Germinal center (tissue), 1 donor: ENCODE measurements at regions not wholly inside any gene's neighbourhood (a gene's known extent, or its start where the extent isn't known, plus 50 kb on each side); places are given as distances from the start of the nearest gene placed in this dataset.
"Not testable (repeated sequence)": the region's sequence is repeated elsewhere in the genome, so short reads cannot be mapped to it uniquely, and the experiment has no call there.

Source experiments
- DNase-seq: peaks from one replicate; pipeline ENCODE4 v3.0.0; 2012; ENCODE audit warnings: mixed read lengths, low spot score

DNA sequence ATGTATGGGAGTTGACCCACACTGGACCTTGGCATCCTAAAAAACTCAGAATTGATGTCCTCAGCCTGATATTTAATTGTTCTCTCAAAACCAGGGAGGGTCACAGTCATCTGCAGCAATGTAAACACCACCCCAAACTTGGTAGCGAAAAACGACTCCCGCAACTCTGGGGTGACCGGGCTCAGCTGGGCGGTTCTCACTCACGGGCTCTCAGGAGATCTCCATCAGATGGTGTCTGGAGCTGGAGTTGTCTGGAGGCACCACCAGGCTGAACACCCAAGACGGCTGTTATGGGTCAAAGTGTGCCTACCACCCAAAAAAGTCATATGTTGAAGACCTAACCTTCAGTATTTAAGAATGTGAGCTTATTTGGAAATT lies 50.9 kb upstream of the NXT1 start:
- no peak for DNase-seq

DNA sequence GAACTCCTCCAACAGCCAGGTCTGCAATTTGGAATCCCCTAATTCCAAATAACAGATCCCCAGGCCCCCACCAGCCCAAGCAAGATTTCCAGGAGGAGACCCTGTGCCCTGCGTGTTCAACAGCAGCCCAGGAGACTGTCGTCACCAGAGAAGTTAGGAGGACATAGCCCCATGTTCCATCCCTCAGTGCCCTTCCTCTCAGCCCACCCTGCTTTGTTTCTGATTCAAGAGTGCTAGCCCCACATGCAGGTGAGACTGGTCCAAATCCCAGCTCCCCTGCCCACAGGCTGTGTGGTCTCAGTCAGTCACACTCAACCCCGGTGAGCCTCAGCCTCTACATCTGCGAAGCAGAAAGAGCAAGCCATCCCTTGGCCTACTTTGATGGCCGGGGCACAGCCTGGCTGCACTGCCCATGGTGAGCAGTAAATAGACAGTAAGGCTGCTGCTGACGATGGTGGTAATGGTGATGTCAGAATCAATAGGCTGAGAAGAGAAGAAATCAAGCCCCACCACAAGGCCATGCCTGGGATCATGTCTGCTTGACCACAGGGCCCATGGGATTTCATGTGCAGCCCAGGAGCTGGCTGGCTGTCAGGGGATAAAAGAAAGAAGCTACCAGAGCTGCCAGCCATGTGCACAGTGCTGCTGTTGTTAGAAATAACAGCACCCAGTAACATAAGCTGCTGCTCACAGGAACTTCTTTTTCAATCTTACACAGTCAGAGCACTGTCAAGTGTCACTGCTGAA lies 51.5 kb upstream of the NXT1 start:
- no peak for DNase-seq

DNA sequence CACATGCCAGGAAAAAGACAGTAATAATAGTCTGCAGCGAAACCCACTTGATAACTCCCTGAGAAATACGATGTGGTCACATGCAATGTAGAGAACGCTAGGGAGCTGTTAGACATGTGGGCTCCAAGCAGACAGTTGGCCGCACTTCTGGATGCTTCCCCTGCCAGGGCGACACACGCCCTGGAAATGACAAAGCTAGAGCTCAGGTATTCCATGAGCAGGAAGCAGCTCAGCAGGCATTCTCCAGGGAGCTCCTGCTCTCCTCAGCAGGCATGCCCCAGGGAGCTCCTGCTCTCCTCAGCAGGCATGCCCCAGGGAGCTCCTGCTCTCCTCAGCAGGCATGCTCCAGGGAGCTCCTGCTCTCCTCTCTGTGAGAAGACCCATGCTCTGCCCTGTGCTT lies 52.4 kb upstream of the NXT1 start:
- DNase-seq, result no peak

DNA sequence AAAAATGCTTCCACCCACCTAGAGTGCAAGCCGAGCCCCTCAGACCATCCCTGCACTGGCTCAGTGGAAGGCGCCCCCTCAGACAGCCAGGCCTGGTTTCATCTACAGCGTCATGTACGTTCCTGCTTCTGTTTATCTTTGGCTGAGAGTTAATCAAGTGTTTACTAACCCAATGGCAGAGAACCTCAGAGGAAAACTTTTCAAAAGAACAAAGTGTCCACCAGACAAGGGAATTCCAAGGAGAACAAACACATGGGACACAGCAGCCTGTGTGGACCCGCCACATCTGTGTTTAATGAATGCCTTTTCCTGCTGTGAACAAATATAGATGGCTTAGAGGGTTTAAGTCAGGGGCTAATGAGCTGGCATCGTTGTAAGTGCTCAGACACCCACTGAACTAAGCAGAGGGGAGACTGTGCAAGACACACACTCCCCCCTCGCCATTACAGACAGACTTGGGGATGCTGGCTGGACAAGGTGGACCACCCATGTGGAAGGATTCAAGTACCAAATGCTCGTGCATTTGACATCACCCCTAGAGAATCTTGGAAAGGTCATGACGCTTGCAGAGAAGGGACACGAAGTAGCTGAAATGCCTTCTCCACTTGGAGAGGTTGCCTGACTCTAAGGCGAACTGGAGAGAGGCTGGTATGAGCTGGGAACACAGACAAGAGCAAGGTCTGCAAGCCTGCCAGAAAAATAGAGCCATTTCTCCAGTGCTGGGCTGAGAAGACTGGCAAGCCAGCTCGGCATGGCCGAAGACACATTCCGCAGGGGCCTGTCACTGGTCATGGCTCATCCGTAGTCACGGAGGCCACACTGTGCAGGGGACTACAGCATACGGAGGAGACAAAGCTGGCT lies 53.5 kb upstream of the NXT1 start:
- no peak for DNase-seq

DNA sequence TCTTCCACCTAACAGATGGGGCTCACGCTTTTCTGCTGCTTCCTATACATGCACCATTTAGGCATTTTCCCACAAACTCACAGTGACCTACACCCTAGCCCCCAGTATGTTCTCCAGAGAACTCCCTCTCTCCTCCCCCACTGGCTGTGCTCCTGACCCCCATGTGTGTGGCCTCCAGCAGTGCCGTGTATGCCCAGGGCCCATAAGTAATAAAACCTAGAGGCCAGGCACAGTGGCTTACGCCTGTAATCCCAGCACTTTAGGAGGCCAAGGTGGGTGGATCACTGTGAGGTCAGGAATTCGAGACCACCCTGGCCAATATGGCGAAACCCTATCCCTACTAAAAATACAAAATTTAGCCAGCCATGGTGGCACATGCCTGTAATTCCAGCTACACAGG lies 54.7 kb upstream of the NXT1 start:
- DNase-seq, result no peak

DNA sequence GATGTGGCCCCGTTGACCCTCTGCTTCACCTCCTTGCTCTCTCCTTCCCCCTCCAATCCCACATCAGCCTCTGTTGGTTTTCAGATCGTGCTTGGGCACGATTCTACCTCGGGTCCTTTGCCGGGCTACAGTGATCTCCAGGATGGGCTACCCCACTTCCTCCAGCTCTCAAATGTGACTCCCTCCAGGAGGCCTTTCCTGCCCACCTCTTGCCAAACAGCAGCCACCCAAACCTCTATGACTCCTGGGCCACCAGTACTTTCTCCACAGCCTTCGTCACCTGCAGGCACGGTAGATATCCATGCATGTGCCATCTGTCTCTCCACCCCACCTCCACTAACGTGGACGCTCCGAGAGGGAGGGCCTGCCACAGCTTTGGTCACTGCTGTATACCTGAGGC lies 55.9 kb upstream of the NXT1 start:
- DNase-seq, result no peak

DNA sequence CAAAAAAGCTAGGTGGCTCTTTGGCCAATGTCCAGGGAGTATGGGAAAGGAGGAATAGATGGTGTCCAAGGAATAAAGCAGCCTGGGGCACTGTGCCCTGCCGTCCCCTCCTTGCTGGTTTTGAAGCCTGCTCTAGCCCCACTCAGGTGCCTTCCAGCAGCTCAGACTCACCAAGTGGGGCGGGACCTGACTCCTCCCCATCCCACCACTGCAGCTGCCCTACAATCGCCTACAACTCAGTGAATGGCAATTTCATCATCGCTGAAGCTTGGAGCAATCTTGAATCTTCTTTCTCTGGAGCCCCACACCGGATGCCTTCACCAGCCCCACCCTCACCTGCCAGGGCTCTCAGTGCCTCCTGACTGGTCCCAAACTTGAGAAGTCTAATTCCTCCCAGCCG lies 56.4 kb upstream of the NXT1 start:
- DNase-seq, result no peak

DNA sequence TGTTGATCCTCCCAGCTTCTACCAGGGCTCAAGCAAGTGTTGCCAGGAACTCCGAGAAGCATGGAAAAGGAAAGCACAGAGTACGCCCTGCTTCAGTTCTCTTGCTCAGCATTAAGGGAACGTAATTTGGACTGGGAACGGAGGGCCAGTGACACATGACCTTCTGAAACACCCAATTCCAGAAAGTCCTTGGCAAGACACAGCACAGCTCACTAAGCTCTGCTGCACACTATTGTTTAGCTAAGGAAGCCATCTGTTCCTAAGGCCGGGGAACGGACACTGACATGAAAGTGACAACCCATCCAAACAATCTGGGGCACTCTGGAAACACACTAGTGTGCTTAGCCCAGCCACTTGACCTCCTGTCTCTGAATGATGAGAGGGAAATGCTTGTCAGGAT lies 56.9 kb upstream of the NXT1 start:
- DNase-seq, result no peak

DNA sequence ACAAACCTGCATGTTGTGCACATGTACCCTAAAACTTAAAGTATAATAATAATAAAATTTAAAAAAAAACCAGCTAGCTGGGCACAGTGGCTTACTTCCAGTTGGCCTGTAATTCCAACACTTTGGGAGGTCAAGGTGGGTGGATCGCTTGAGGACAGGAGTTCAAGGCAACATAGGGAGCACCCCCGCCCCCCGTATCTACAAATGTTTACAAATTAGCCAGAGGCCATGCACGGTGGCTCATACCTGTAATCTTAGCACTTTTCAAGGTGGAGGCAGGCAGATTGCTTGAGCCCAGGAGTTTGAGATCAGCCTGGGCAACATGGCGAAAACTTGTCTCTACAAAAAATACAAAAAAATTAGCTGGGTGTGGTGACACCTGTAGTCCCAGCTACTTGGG lies 58.3 kb upstream of the NXT1 start:
- not testable (repeated sequence) for DNase-seq

DNA sequence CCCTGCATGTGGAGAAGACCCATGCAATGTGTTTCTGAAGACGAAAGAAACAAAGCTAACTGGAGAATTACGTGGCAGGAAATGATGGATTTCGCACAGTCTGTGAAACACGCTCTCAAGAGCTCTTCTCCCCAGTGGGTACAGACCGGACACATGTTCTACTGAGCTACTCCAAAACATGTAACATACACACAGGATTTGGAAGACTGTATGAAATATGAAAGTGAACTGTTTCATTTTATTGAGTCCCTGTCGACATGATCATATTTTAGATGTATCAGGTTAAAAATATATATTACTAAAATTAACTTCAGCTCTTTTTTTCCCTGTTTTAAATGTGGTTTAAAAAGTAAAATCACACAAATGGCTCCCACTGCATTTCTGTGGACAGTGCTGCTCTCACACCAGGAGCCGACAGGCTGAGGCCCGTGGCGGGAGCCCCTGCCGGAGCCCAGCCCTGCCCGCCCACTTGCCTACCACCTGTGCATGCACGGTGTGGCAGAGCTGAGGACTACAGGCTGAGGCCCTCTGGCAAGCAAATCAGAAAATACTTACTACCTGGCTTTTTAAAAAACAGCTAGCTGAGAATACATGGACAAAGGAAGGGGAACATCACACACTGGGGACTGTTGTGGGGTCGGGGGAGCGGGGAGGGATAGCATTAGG lies 58.9 kb upstream of the NXT1 start:
- no peak for DNase-seq

DNA sequence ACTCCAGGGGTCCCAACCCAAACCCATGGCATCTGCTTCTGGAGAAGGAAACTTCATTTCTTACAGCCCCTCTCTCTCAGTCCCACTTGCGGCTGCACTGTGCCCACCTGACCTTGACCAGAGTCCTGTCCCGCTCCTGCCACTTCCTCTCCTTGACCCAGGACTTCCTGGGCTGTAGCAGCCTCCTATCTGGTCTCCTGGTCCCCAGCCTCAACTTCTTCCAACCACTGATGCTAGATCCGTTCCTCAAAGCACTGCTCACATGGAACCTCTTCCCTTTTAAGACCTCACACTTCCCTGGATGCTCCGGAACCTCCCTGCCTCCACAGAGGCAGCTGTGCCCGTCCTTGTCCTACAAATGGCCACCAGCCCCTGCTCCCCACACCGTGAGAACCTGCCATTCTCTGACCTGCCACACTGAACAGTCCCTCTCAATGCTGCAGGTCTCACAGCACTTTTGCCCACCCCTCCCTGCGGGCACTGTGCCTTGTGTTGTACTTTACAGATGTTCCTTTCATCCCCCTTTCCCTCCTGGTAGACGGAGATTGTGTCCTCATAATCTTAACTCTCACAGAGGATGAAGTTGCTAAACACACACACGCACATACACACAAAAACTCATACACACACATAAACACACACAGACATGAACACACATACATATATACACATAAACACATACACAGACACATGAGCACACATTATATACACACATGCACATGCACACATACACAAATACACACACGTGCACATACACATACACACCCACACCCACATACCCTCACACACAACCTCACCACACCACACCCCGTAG lies 59.6 kb upstream of the NXT1 start:
- no peak for DNase-seq

DNA sequence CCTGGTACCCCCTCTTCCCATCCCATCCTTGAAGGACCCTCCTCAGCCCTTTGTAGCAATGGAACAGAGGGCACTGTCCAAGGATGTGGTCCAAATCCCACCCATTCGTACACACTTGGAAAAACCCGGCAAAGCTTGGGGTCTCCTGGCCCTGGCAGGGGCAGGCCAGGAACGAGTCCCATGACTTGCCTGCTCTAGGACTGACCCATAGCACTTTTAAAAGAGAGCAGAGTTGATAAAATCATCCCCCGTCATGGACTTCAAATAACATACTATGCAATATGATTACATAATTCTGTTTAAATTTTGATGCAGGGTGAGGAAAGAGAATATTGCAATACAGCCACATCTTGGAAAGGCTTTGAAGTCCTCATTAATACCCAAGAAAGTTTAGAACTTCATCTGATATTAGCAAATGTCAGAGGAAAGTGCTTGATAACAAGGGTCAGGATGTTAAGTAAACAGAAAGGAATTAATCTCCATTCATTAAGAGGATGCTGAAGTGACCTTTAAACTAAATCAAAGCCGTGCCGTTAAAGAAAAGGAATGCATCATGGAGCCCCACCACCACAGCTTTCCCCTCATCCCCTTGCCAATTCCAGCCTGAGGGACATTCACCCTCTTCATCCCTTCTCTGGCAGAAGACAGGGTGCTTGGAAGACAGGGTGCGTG lies 60.7 kb upstream of the NXT1 start:
- DNase-seq, result no peak

DNA sequence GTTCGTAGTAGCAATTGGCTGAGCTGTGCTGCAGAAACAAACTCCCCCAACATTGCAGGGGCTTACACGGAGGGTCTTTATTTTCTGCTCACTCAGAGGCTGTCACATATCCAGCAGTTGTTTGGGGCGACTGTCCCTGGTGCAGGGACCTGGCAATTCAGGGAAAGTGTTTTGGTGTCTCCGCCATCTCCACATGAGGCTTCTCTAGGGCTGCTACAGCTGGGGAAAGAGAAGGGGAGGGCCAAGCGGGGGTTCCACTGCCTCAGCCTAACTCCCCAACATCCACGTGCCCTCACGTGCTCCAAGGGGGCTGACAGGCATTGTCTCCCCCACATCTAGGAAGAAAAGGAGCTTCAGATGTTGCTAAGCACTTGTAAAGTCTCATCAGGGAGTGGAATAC lies 61.3 kb upstream of the NXT1 start:
- no peak for DNase-seq

DNA sequence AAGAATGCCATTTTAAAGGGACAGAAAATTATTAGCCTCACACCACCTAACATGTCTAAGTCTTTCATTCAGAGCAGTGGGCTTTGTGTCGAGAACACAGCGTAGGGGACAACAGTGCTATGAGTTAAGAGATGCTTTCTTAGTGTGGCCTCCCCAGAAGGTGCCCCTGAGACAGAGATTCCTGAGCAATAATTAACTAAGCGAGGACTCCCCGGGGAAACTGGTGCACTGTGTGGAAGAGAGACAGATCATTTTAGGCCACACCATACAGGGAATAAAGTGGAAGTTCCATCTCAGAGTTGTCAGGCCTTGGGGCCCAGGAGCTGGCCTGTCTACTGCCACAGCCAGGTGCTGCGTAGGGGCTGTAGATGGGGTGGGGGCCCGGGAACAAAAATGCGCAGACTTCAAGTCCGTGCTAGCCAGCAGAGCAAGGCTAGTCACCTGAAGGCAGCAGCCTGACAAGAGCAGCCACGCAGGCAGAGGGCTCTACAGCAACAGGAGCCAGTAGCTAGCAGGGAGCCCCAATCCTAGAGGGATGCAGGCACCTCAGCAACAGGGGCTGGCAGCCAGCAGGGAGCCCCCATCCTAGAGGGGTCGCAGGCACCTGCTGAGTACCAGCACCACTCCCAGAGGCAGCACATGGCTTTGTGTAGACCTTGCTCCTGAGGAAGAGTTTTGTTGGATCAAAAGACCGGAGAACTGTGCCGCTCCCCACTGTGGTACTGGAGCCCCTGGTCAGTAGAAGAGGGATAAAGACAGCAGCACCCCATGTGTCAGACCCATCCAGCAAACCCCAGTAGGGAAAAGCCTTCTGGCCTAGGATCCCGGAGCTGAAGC lies 63.0 kb upstream of the NXT1 start:
- no peak for DNase-seq

DNA sequence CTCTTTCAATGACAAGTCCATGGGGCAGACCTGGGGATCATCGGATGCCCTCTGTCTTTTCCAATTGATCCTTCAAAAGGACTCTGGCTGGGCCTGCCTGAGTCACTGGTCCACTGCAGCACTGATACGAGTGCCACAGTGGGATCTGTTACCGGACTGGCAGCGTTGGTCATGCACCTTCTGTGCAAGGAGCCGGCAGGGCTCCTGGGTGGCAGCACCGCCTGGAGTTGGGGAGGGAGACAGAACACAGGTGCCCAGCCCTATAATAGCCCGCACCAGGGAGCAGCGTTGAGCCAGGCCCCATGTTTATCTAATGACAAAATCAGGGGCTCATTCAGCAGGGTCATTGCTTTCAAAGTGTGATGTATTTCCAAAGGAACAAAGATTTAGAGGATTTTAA lies 64.2 kb upstream of the NXT1 start:
- no peak for DNase-seq

DNA sequence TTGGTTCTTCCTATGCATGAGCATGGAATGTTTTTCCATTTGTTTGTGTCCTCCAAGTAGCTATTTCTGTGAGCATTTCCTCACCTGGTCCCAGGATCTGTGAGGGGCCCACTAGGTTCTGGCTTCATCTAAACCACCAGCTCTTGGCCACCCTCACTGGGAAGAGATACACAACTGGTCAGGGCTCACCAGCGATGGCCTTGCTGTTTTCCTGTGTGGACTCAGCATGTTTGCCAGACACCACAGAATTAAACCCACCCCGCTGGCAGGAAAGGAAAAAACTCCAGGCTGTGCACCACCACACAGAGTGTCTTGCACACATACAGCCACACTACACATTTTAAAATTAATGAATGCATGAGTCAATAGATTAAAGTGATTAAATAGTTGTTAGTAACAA lies 65.1 kb upstream of the NXT1 start:
- no peak for DNase-seq

DNA sequence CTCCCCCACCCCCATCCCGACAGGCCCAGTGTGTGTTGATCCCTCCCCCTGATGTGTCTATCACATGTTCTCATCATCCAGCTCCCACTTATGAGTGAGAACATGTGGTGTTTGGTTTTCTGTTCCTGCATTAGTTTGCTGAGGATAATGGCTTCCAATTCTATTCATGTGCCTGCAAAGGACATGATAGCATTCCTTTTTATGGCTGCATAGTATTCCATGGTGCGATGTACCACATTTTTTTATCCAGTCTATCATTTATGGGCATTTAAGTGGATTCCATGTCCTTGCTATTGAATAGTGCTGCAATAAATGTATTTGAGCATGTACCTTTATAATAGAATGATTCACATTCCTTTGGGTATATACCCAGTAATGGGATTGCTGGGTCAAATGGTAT lies 66.6 kb upstream of the NXT1 start:
- DNase-seq, result no peak

DNA sequence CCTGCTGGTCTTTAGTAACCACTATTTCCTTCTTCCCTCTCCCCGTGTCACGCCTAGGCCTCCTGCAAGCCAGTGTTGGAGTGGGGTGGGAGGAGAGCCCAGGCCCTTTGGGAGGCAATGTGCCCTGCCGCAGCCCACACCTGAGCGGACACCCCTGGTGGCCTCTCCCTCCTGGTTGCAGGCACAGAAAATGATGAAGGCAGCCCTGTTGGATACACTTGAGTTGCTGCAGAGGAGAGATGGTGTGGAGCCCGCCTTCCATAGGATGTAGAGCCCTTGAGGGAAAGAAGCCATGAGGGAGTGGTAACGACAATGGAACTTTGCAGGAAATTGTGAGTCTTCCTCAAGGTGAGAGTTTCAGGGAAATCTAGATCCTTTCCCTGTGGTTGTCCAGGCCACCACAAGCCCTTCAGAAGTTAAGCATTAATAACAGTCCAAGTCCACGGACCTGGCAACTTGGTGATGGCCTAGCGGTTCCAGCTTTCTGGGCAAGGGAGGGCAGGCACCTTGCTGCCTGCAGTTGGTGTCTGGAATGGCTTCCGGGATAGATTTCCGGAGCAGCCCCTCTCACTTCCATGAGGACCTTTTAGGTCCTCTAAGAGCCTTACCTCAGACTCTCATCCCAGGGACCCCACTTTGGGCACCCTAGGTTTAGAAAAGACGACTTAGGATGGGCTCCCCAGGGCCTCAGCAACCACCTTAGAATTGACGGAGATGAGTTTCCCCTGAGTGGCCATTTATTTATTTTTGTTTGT lies 67.3 kb upstream of the NXT1 start:
- DNase-seq, result no peak

DNA sequence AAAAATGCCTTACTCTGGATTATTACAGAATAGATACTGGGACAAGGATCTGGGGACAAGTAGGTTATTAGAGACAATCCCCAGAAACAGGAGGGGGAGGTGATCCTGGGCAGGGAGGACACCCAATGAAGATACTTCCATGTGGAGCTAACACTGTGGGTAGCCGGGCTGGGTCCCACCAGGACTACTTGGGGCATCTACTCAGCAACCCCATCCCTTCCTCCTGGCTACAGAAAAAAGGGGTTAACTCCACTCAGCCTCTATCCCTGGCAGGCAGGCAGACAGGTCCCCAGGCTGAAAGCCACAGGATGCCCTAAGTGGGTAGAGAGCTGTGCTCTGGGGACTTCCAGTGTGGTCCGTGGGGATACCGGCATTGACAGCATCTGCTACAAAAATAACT lies 68.0 kb upstream of the NXT1 start:
- no peak for DNase-seq

DNA sequence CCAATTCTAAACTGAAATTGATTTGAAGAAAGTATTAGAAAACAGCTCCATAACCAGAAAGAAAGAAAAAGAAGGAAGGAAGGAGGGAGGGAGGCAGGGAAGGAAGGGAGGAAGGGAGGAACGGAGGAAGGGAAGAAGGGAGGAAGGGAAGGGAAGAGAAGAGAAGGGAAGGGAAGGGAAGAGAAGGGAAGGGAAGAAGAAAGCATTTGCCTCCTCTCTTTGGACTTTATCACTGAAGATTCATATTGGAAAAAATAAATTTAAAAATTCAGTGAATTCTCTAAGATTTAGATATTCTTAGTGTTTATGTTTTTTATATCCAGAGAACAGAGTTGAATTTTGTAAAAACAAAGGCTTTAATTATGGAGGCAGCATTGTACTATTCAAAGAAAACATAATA lies 68.5 kb upstream of the NXT1 start:
- no peak for DNase-seq
